Caco-2 (cell line): ENCODE measurements at regions not wholly inside any gene's neighbourhood (a gene's known extent, or its start where the extent isn't known, plus 50 kb on each side); places are given as distances from the start of the nearest gene placed in this dataset.

Experiments used
- BruUV-seq: library from RNA; stranded (reverse); fragments of 400-500 nt; replicated peaks from 2 replicates; lab custom pipeline; 2021; lab: Mats Ljungman, UMichigan
- CTCF ChIA-PET: fragments of 300-600 bp; sonication (Branson Sonifier 250); formaldehyde crosslinking; loops from one replicate; lab custom pipeline; 2022; ENCODE audit warnings: antibody characterized with exemption; lab: Charles Lee
- POLR2A ChIA-PET: fragments of 300-600 bp; sonication (Branson Sonifier 250); formaldehyde crosslinking; loops from one replicate; lab custom pipeline; 2022; ENCODE audit warnings: antibody characterized with exemption; lab: Charles Lee
- DNase-seq, 2 experiments: peaks; one replicate each; pipeline versions ENCODE4 v3.0.0 to v3.0.0-alpha.2; 2020 to 2022
- H3K27me3 ChIP-seq: replicated peaks from 2 replicates; pipeline ENCODE4 v1.6.0; 2011; ENCODE audit warnings: low read length; ENCODE audit not compliant: control insufficient read depth, insufficient read depth
- H3K36me3 ChIP-seq: 2 replicates; pipeline ENCODE4 v1.5.1; 2011; ENCODE audit warnings: low read length; ENCODE audit not compliant: control insufficient read depth, insufficient read depth
- H3K4me1 ChIP-seq: fragments of 250-450 bp; sonication (Bioruptor Pico); 2 replicates; pipeline ENCODE4 v1.5.1; 2020; ENCODE audit warnings: mild to moderate bottlenecking
- H3K4me3 ChIP-seq: 2 replicates; pipeline ENCODE4 v1.5.1; 2011; ENCODE audit warnings: low read depth, mild to moderate bottlenecking, control low read depth, low read length
- H3K9me3 ChIP-seq: fragments of 250-450 bp; sonication (Bioruptor Pico); 2 replicates; pipeline ENCODE4 v1.5.1; 2020; ENCODE audit warnings: mild to moderate bottlenecking, moderate library complexity
- H3K27ac Mint-ChIP-seq: one replicate; pipeline ENCODE4 v1.8.0; 2022; ENCODE audit warnings: mixed read lengths; ENCODE audit not compliant: unreplicated experiment
- H3K27me3 Mint-ChIP-seq: one replicate; pipeline ENCODE4 v1.8.0; 2022; ENCODE audit warnings: mixed read lengths; ENCODE audit not compliant: insufficient read depth, unreplicated experiment
- H3K36me3 Mint-ChIP-seq: one replicate; pipeline ENCODE4 v1.8.0; 2022; ENCODE audit warnings: mild to moderate bottlenecking, mixed read lengths; ENCODE audit not compliant: insufficient read depth, unreplicated experiment
- H3K4me1 Mint-ChIP-seq: one replicate; pipeline ENCODE4 v1.8.0; 2022; ENCODE audit warnings: low read depth, mixed read lengths; ENCODE audit not compliant: unreplicated experiment
- H3K4me3 Mint-ChIP-seq: one replicate; pipeline ENCODE4 v1.8.0; 2022; ENCODE audit warnings: mild to moderate bottlenecking, moderate library complexity, mixed read lengths; ENCODE audit not compliant: unreplicated experiment
- H3K9me3 Mint-ChIP-seq: one replicate; pipeline ENCODE4 v1.8.0; 2022; ENCODE audit warnings: mixed read lengths; ENCODE audit not compliant: unreplicated experiment
- intact Hi-C: fragments of 100-400 bp; cut with micrococcal nuclease; formaldehyde crosslinking; loops from one replicate; pipeline ENCODE4 v1.10.0; 2022; ENCODE audit not compliant: unreplicated experiment
- TF ChIP-seq, protein P1 (sequence below), 2 experiments: fragments of 200-600 bp in 1 of 2; IDR thresholded peaks; 1 replicate in 1 of 2; 2 replicates in 1 of 2; pipeline versions ENCODE4 v1.5.1 to v1.8.0; 2011 to 2022; ENCODE audit warnings: antibody characterized with exemption in 1 of 2, control low read depth in 1 of 2, inconsistent platforms in 1 of 2, low read depth in 1 of 2, low read length in 1 of 2, mild to moderate bottlenecking in 1 of 2, moderate library complexity in 1 of 2; ENCODE audit not compliant: insufficient read depth in 1 of 2, severe bottlenecking in 1 of 2, unreplicated experiment in 1 of 2

DNA sequence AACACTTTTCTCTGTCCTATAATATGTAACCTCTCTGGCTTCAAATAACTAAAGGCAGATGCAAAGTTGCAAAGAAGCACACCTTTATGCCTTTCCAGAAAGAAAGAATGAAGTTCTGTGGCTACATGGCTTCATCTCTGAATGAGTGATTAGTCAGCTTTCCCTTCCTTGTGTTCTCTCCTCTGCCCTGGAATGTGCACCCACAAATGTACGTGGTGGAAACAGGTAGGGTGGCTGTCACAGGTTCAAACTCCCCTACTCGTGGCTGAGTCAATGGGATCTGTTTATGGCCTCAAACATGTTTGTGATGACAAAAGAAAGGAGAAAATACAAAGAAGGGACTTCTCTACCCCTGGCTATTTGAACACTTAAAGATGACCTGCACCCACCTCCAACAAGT lies 55.5 kb upstream of the ACVR2A start:
- no peak overlapping the region for H3K4me3 Mint-ChIP-seq
- intact Hi-C loops, result no loop called here
- H3K9me3 ChIP-seq, result no peaks in the 10 kb centered on the region
- no peaks in the 10 kb centered on the region for H3K36me3 ChIP-seq
- H3K27me3 Mint-ChIP-seq, result no peaks in the 10 kb centered on the region
- ChIA-PET CTCF (no interaction called here), POLR2A (no interaction called here)
- H3K4me1 Mint-ChIP-seq, result no peaks in the 10 kb centered on the region
- no TSS peak for BruUV-seq
- H3K4me1 ChIP-seq, result no peaks in the 10 kb centered on the region
- H3K27ac Mint-ChIP-seq, result no peak overlapping the region
- H3K9me3 Mint-ChIP-seq, result no peaks in the 10 kb centered on the region
- TF ChIP-seq, protein P1, sequence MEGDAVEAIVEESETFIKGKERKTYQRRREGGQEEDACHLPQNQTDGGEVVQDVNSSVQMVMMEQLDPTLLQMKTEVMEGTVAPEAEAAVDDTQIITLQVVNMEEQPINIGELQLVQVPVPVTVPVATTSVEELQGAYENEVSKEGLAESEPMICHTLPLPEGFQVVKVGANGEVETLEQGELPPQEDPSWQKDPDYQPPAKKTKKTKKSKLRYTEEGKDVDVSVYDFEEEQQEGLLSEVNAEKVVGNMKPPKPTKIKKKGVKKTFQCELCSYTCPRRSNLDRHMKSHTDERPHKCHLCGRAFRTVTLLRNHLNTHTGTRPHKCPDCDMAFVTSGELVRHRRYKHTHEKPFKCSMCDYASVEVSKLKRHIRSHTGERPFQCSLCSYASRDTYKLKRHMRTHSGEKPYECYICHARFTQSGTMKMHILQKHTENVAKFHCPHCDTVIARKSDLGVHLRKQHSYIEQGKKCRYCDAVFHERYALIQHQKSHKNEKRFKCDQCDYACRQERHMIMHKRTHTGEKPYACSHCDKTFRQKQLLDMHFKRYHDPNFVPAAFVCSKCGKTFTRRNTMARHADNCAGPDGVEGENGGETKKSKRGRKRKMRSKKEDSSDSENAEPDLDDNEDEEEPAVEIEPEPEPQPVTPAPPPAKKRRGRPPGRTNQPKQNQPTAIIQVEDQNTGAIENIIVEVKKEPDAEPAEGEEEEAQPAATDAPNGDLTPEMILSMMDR (IDR thresholded peaks at IDR 0.05; ENCODE audit: insufficient read depth in 1 of 2, low read depth in 1 of 2, low read length in 1 of 2, severe bottlenecking in 1 of 2, unreplicated experiment in 1 of 2), result no peak
- no peaks in the 10 kb centered on the region for H3K27me3 ChIP-seq
- no peak overlapping the region for H3K4me3 ChIP-seq
- no peaks in the 10 kb centered on the region for H3K36me3 Mint-ChIP-seq
- DNase-seq, result no peak

DNA sequence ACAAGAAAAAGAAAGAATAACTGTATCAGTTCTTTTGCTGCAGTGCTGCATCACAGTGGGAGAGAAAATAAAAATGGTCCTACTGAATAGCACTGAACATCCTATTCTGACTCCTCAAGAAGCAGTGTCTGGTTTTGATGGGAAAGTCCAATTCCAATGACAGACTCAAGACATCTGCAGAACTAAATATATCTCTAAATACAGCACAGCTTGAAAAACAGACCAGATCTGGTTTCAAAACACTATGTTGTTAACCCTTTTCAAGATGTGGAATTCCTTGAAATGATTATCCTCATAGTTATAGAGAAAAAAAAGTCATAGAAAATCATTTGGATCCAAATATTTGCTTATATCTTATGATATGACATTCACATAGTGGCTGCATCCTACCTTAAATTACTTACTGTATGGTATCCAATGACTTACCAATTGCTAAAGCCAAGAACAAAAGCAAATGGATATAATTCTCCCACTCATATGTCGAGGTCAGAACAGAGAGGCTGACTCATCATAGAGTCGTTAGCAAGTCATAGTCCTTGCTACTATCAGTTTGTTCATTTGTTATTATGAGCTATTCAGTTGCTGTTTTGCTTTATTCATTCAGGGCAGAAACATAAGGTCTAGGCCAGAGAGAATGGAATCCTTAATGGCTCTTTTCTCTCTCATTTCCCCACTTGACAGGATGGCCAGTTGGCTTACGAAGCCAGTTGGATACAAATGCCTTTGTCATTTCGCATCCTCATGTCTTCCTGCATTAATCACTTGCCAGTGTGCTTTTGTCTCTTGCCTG lies 62.5 kb upstream of the ACVR2A start:
- intact Hi-C loops, result no loop called here
- DNase-seq, result no peak
- Histone ChIP-seq H3K9me3 (no peaks in the 10 kb centered on the region), H3K4me3 (no peak overlapping the region), H3K36me3 (no peaks in the 10 kb centered on the region), H3K27me3 (no peaks in the 10 kb centered on the region), H3K4me1 (no peaks in the 10 kb centered on the region)
- TF ChIP-seq, protein P1 (IDR thresholded peaks at IDR 0.05; ENCODE audit: insufficient read depth in 1 of 2, low read depth in 1 of 2, low read length in 1 of 2, severe bottlenecking in 1 of 2, unreplicated experiment in 1 of 2), result no peak
- Mint-ChIP-seq H3K4me1 (no peaks in the 10 kb centered on the region), H3K27ac (no peak overlapping the region), H3K4me3 (no peak overlapping the region), H3K9me3 (no peaks in the 10 kb centered on the region), H3K27me3 (peaks cover 3% of the 10 kb centered on the region), H3K36me3 (no peaks in the 10 kb centered on the region)
- BruUV-seq, result no TSS peak
- CTCF ChIA-PET, result no interaction called here
- POLR2A ChIA-PET, result no interaction called here

DNA sequence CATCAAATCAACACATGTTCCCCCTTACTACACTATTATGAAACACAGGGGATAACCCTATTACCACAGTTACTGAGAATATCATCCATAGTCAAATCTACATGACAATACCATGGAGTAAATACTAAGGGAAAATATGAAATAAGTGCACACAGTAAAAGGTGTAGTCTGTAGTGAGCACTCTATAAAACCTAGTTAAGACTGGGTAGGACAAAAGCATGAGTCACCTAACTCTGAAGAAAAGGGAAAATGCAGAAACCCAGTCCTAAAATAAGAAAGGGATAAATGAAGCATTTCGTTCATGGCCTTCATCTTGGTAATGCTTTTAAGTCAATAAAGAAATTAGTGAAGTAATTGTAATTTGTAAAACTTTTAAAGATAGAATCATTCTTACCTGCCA lies 65.4 kb upstream of the ACVR2A start:
- no TSS peak for BruUV-seq
- intact Hi-C loops, result no loop called here
- CTCF ChIA-PET, result no interaction called here

More for the DNA sequence above, 65.4 kb upstream of the ACVR2A start:
- Mint-ChIP-seq H3K27ac (no peak overlapping the region), H3K36me3 (no peaks in the 10 kb centered on the region), H3K9me3 (no peaks in the 10 kb centered on the region), H3K27me3 (peaks cover 7% of the 10 kb centered on the region), H3K4me3 (no peak overlapping the region), H3K4me1 (no peaks in the 10 kb centered on the region)
- Histone ChIP-seq H3K4me1 (no peaks in the 10 kb centered on the region), H3K27me3 (no peaks in the 10 kb centered on the region; the same call in 1 of the 2 replicates), H3K4me3 (no peak overlapping the region), H3K36me3 (no peaks in the 10 kb centered on the region), H3K9me3 (no peaks in the 10 kb centered on the region)
- TF ChIP-seq, protein P1 (IDR thresholded peaks at IDR 0.05; ENCODE audit: insufficient read depth in 1 of 2, low read depth in 1 of 2, low read length in 1 of 2, severe bottlenecking in 1 of 2, unreplicated experiment in 1 of 2), result no peak
- no peak for DNase-seq
- POLR2A ChIA-PET, result no interaction called here
